Large intestine (tissue), 3 donors: ENCODE measurements at regions not wholly inside any gene's neighbourhood (a gene's known extent, or its start where the extent isn't known, plus 50 kb on each side); places are given as distances from the start of the nearest gene placed in this dataset.

Experiments
- DNase-seq, 2 donors: peaks; one replicate each; pipeline versions ENCODE4 v3.0.0 to v3.0.0-alpha.2; 2013
- H3K27ac ChIP-seq: one replicate; pipeline ENCODE4 v1.5.1; 2013; ENCODE audit warnings: low read length
- H3K27me3 ChIP-seq: 2 replicates; pipeline ENCODE4 v1.6.1; 2013; ENCODE audit warnings: low read length; ENCODE audit not compliant: control insufficient read depth, insufficient read depth
- H3K36me3 ChIP-seq: 2 replicates; pipeline ENCODE4 v1.6.1; 2013; ENCODE audit warnings: low read length; ENCODE audit not compliant: control insufficient read depth, insufficient read depth
- H3K4me1 ChIP-seq: one replicate; pipeline ENCODE4 v1.6.1; 2013; ENCODE audit warnings: low read length; ENCODE audit not compliant: control insufficient read depth, insufficient read depth
- H3K4me3 ChIP-seq: one replicate; pipeline ENCODE4 v1.5.1; 2013; ENCODE audit warnings: low read length
- H3K9me3 ChIP-seq: one replicate; pipeline ENCODE4 v1.6.1; 2013; ENCODE audit warnings: mild to moderate bottlenecking, low read depth, low read length, moderate library complexity; ENCODE audit not compliant: control insufficient read depth
- WGBS: methylation state at CpG from one replicate; pipeline ENCODE4 v1.1.5; 2013; ENCODE audit warnings: low lambda C conversion rate; ENCODE audit not compliant: insufficient coverage; 5-methylcytosine and 5-hydroxymethylcytosine counted together

- WGBS: 40% methylated on average over 2 of the region's 5 CpGs
These were observed 354.8 kb upstream of the MEIS1 start for GRCh38 chr2:66080127-66080526.

GRCh38 chr2:66073172-66073571 lies 361.8 kb upstream of the MEIS1 start:
- H3K36me3 ChIP-seq: no peaks in the 10 kb centered on the region
- 63% methylated on average over 1 of the region's 4 CpGs for WGBS
- DNase-seq: no peak

More at GRCh38 chr2:66080127-66080526, 354.8 kb upstream of the MEIS1 start:
- no peaks in the 10 kb centered on the region for H3K36me3 ChIP-seq
- H3K4me1 ChIP-seq: no peaks in the 10 kb centered on the region
- H3K9me3 ChIP-seq: no peaks in the 10 kb centered on the region
- no peak for DNase-seq
- no peaks in the 10 kb centered on the region for H3K27me3 ChIP-seq
- no peak overlapping the region for H3K27ac ChIP-seq
- H3K4me3 ChIP-seq: no peak overlapping the region

GRCh38 chr2:66070721-66071602 lies 364.0 kb upstream of the MEIS1 start:
- Histone ChIP-seq H3K27ac (no peak overlapping the region), H3K4me1 (no peaks in the 10 kb centered on the region), H3K36me3 (no peaks in the 10 kb centered on the region), H3K27me3 (peaks cover 23% of the 10 kb centered on the region), H3K4me3 (no peak overlapping the region), H3K9me3 (no peaks in the 10 kb centered on the region)
- DNase-seq: no peak
- 41% methylated on average over 5 of the region's 21 CpGs for WGBS

More at GRCh38 chr2:66073172-66073571, 361.8 kb upstream of the MEIS1 start:
- Histone ChIP-seq H3K4me3 (no peak overlapping the region), H3K27ac (no peak overlapping the region), H3K27me3 (peaks cover 21% of the 10 kb centered on the region), H3K9me3 (no peaks in the 10 kb centered on the region), H3K4me1 (no peaks in the 10 kb centered on the region)

- no CpG with 5 or more reads among the region's 2 CpGs for WGBS
- peaks cover 23% of the 10 kb centered on the region for H3K27me3 ChIP-seq
- DNase-seq: no peak
- no peaks in the 10 kb centered on the region for H3K4me1 ChIP-seq
- H3K9me3 ChIP-seq: no peaks in the 10 kb centered on the region
- no peak overlapping the region for H3K4me3 ChIP-seq
- H3K36me3 ChIP-seq: no peaks in the 10 kb centered on the region
- H3K27ac ChIP-seq: no peak overlapping the region
These were observed 364.8 kb upstream of the MEIS1 start for GRCh38 chr2:66069937-66070720.

- Histone ChIP-seq H3K4me3 (no peak overlapping the region), H3K27ac (no peak overlapping the region), H3K27me3 (peaks cover 12% of the 10 kb centered on the region), H3K36me3 (no peaks in the 10 kb centered on the region), H3K9me3 (no peaks in the 10 kb centered on the region), H3K4me1 (no peaks in the 10 kb centered on the region)
- no peak for DNase-seq
These were observed 368.9 kb upstream of the MEIS1 start for GRCh38 chr2:66066032-66066431.

GRCh38 chr2:66059332-66059731 lies 375.6 kb upstream of the MEIS1 start:
- Histone ChIP-seq H3K9me3 (no peaks in the 10 kb centered on the region), H3K27ac (no peak overlapping the region), H3K36me3 (no peaks in the 10 kb centered on the region), H3K4me1 (no peaks in the 10 kb centered on the region), H3K4me3 (no peak overlapping the region), H3K27me3 (peaks cover 2% of the 10 kb centered on the region)
- DNase-seq: no peak

GRCh38 chr2:66058675-66059074 lies 376.2 kb upstream of the MEIS1 start:
- Histone ChIP-seq H3K27ac (no peak overlapping the region), H3K36me3 (no peaks in the 10 kb centered on the region), H3K27me3 (no peaks in the 10 kb centered on the region), H3K9me3 (no peaks in the 10 kb centered on the region), H3K4me1 (no peaks in the 10 kb centered on the region), H3K4me3 (no peak overlapping the region)
- WGBS: no CpG with 5 or more reads among the region's 4 CpGs
- no peak for DNase-seq

GRCh38 chr2:66057844-66058243 lies 377.1 kb upstream of the MEIS1 start:
- no peaks in the 10 kb centered on the region for H3K9me3 ChIP-seq
- no peaks in the 10 kb centered on the region for H3K36me3 ChIP-seq
- no peak overlapping the region for H3K27ac ChIP-seq
- DNase-seq: no peak
- H3K4me1 ChIP-seq: no peaks in the 10 kb centered on the region
- H3K4me3 ChIP-seq: no peak overlapping the region
- H3K27me3 ChIP-seq: no peaks in the 10 kb centered on the region
- 60% methylated on average over 1 of the region's 1 CpG for WGBS

GRCh38 chr2:66050392-66050791 lies 384.5 kb upstream of the MEIS1 start:
- Histone ChIP-seq H3K4me3 (no peak overlapping the region), H3K36me3 (no peaks in the 10 kb centered on the region), H3K27me3 (no peaks in the 10 kb centered on the region), H3K4me1 (no peaks in the 10 kb centered on the region), H3K27ac (no peak overlapping the region), H3K9me3 (no peaks in the 10 kb centered on the region)
- WGBS: no CpG with 5 or more reads among the region's 5 CpGs
- no peak for DNase-seq

GRCh38 chr2:66048667-66049066 lies 386.3 kb upstream of the MEIS1 start:
- H3K9me3 ChIP-seq: no peaks in the 10 kb centered on the region
- no CpG with 5 or more reads among the region's 3 CpGs for WGBS
- no peak overlapping the region for H3K4me3 ChIP-seq

More at GRCh38 chr2:66048667-66049066, 386.3 kb upstream of the MEIS1 start:
- Histone ChIP-seq H3K4me1 (no peaks in the 10 kb centered on the region), H3K27ac (no peak overlapping the region), H3K27me3 (no peaks in the 10 kb centered on the region), H3K36me3 (no peaks in the 10 kb centered on the region)
- no peak for DNase-seq
